Neural cell (in vitro differentiated cells): ENCODE measurements at regions not wholly inside any gene's neighbourhood (a gene's known extent, or its start where the extent isn't known, plus 50 kb on each side); places are given as distances from the start of the nearest gene placed in this dataset.

Experiments
- H2AFZ ChIP-seq: fragments of 200-600, 300-800 bp; sonication (generic), shearing (Covaris generic); 2 replicates; pipeline ENCODE4 v1.6.0; 2014; ENCODE audit warnings: low read depth, mild to moderate bottlenecking, antibody characterized with exemption, low read length, moderate library complexity
- H3F3A ChIP-seq: fragments of 200-600 bp; shearing (Covaris generic); 2 replicates; pipeline ENCODE4 v1.6.1; 2016; ENCODE audit warnings: mild to moderate bottlenecking, moderate library complexity, mixed read lengths, antibody characterized with exemption, low read length; ENCODE audit not compliant: insufficient read depth, poor library complexity, severe bottlenecking
- H3K27ac ChIP-seq: fragments of 200-600, 300-800 bp; sonication (generic), shearing (Covaris generic); 2 replicates; pipeline ENCODE4 v1.5.1; 2014; ENCODE audit warnings: mild to moderate bottlenecking, low read length, moderate library complexity
- H3K27me3 ChIP-seq: fragments of 300-800, 200-600 bp; sonication (generic), shearing (Covaris generic); 2 replicates; pipeline ENCODE4 v1.6.0; 2014; ENCODE audit warnings: mild to moderate bottlenecking, low read depth, low read length, moderate library complexity; ENCODE audit not compliant: insufficient read depth
- H3K36me3 ChIP-seq: fragments of 300-800, 200-600 bp; sonication (generic), shearing (Covaris generic); 2 replicates; pipeline ENCODE4 v1.5.1; 2014; ENCODE audit warnings: mild to moderate bottlenecking, antibody characterized with exemption, low read length, moderate library complexity; ENCODE audit not compliant: insufficient read depth
- H3K4me2 ChIP-seq: fragments of 300-800, 200-600 bp; sonication (generic), shearing (Covaris generic); 2 replicates; pipeline ENCODE4 v1.6.0; 2014; ENCODE audit warnings: mild to moderate bottlenecking, low read length
- H3K4me3 ChIP-seq: fragments of 300-800, 200-600 bp; sonication (generic), shearing (Covaris generic); 2 replicates; pipeline ENCODE4 v1.5.1; 2014; ENCODE audit warnings: mild to moderate bottlenecking, low read length, moderate library complexity
- H3K79me2 ChIP-seq: fragments of 200-600 bp; shearing (Covaris generic); replicated peaks from 2 replicates; pipeline ENCODE4 v1.6.0; 2014; ENCODE audit warnings: mild to moderate bottlenecking, low read length, moderate library complexity; ENCODE audit not compliant: insufficient read depth
- H3K9ac ChIP-seq: fragments of 300-800, 200-600 bp; sonication (generic), shearing (Covaris generic); 2 replicates; pipeline ENCODE4 v1.6.1; 2016; ENCODE audit warnings: mild to moderate bottlenecking, low read length, mixed read lengths
- H3K9me2 ChIP-seq: fragments of 200-600 bp; shearing (Covaris generic); 2 replicates; pipeline ENCODE4 v1.6.1; 2016; ENCODE audit warnings: mild to moderate bottlenecking, low read length, mixed read lengths; ENCODE audit not compliant: insufficient read depth
- H3K9me3 ChIP-seq: fragments of 200-600, 300-800 bp; sonication (generic), shearing (Covaris generic); 2 replicates; pipeline ENCODE4 v1.6.1; 2016; ENCODE audit warnings: mild to moderate bottlenecking, mixed run types, low read length, moderate library complexity, mixed read lengths
- H4K20me1 ChIP-seq: fragments of 200-600 bp; shearing (Covaris generic); 2 replicates; pipeline ENCODE4 v1.6.1; 2016; ENCODE audit warnings: mild to moderate bottlenecking, mixed run types; ENCODE audit not compliant: insufficient read depth
- EP300 ChIP-seq: fragments of 450-650 bp; conservative IDR thresholded peaks from 2 replicates; pipeline ENCODE4 v1.6.1; 2014; ENCODE audit warnings: antibody characterized with exemption, mild to moderate bottlenecking, moderate library complexity; ENCODE audit not compliant: poor library complexity, severe bottlenecking
- EZH2 ChIP-seq: fragments of 200-600, 300-800 bp; shearing (Covaris generic), sonication (generic); IDR thresholded peaks from 2 replicates; pipeline ENCODE4 v1.6.1; 2014; ENCODE audit warnings: antibody characterized with exemption, low read length, borderline replicate concordance, mild to moderate bottlenecking; ENCODE audit not compliant: insufficient read depth, poor library complexity, severe bottlenecking
- MXI1 ChIP-seq: fragments of 450-650 bp; conservative IDR thresholded peaks from 2 replicates; pipeline ENCODE4 v1.6.1; 2014; ENCODE audit warnings: antibody characterized with exemption, mild to moderate bottlenecking; ENCODE audit not compliant: poor library complexity, severe bottlenecking
- POLR2AphosphoS5 ChIP-seq: IDR thresholded peaks from 2 replicates; pipeline ENCODE4 v1.6.1; 2012
- RAD21 ChIP-seq: fragments of 450-650 bp; conservative IDR thresholded peaks from 2 replicates; pipeline ENCODE4 v1.6.1; 2014; ENCODE audit warnings: antibody characterized with exemption, mild to moderate bottlenecking, moderate library complexity
- SMC3 ChIP-seq: fragments of 450-650 bp; conservative IDR thresholded peaks from 2 replicates; pipeline ENCODE4 v1.6.1; 2014; ENCODE audit warnings: antibody characterized with exemption, mild to moderate bottlenecking, moderate library complexity; ENCODE audit not compliant: poor library complexity
- TAF1 ChIP-seq: IDR thresholded peaks from 2 replicates; pipeline ENCODE4 v1.6.1; 2012; ENCODE audit warnings: low read depth
- TF ChIP-seq, protein P1 (sequence below): IDR thresholded peaks from 2 replicates; pipeline ENCODE4 v1.6.1; 2012; ENCODE audit warnings: borderline replicate concordance
- TF ChIP-seq, protein P2 (sequence below): fragments of 450-650 bp; IDR thresholded peaks from 2 replicates; pipeline ENCODE4 v1.5.1; 2014; ENCODE audit warnings: antibody characterized with exemption, mild to moderate bottlenecking, moderate library complexity; ENCODE audit not compliant: poor library complexity, severe bottlenecking

DNA sequence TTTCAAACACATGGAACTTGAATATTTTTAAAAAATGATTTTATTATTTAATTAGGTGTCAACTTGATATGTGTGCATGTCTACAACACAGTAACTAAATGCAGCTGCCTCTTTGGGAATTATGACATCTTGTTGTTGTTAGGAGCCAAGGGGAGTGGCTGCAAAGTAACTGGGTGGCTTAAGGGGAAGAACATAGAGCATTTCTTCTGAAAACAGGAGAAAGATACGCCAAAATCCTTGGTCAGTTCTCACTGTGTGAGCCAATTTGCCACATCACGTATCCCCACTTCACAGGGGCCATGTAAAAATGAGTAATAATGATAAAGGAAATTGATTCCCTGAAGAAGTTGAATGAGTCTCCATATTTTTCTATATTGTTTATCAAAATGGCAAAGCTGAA, 309.8 kb upstream of the COL3A1 start:
- Histone ChIP-seq H3F3A (no peaks in the 10 kb centered on the region), H3K4me2 (no peak overlapping the region), H3K9me2 (no peaks in the 10 kb centered on the region), H3K9me3 (no peaks in the 10 kb centered on the region), H3K4me3 (no peak overlapping the region), H3K9ac (no peak overlapping the region), H3K79me2 (no peaks in the 10 kb centered on the region), H3K27me3 (no peaks in the 10 kb centered on the region), H3K36me3 (no peaks in the 10 kb centered on the region), H3K27ac (no peak overlapping the region), H2AFZ (no peak overlapping the region), H4K20me1 (no peaks in the 10 kb centered on the region)
- TF ChIP-seq RAD21 (no peak), MXI1 (no peak), TAF1 (no peak), POLR2AphosphoS5 (no peak), SMC3 (no peak), EZH2 (no peak)
- TF ChIP-seq, protein P1, sequence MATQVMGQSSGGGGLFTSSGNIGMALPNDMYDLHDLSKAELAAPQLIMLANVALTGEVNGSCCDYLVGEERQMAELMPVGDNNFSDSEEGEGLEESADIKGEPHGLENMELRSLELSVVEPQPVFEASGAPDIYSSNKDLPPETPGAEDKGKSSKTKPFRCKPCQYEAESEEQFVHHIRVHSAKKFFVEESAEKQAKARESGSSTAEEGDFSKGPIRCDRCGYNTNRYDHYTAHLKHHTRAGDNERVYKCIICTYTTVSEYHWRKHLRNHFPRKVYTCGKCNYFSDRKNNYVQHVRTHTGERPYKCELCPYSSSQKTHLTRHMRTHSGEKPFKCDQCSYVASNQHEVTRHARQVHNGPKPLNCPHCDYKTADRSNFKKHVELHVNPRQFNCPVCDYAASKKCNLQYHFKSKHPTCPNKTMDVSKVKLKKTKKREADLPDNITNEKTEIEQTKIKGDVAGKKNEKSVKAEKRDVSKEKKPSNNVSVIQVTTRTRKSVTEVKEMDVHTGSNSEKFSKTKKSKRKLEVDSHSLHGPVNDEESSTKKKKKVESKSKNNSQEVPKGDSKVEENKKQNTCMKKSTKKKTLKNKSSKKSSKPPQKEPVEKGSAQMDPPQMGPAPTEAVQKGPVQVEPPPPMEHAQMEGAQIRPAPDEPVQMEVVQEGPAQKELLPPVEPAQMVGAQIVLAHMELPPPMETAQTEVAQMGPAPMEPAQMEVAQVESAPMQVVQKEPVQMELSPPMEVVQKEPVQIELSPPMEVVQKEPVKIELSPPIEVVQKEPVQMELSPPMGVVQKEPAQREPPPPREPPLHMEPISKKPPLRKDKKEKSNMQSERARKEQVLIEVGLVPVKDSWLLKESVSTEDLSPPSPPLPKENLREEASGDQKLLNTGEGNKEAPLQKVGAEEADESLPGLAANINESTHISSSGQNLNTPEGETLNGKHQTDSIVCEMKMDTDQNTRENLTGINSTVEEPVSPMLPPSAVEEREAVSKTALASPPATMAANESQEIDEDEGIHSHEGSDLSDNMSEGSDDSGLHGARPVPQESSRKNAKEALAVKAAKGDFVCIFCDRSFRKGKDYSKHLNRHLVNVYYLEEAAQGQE = no peak
- TF ChIP-seq, protein P2, sequence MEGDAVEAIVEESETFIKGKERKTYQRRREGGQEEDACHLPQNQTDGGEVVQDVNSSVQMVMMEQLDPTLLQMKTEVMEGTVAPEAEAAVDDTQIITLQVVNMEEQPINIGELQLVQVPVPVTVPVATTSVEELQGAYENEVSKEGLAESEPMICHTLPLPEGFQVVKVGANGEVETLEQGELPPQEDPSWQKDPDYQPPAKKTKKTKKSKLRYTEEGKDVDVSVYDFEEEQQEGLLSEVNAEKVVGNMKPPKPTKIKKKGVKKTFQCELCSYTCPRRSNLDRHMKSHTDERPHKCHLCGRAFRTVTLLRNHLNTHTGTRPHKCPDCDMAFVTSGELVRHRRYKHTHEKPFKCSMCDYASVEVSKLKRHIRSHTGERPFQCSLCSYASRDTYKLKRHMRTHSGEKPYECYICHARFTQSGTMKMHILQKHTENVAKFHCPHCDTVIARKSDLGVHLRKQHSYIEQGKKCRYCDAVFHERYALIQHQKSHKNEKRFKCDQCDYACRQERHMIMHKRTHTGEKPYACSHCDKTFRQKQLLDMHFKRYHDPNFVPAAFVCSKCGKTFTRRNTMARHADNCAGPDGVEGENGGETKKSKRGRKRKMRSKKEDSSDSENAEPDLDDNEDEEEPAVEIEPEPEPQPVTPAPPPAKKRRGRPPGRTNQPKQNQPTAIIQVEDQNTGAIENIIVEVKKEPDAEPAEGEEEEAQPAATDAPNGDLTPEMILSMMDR = no peak

DNA sequence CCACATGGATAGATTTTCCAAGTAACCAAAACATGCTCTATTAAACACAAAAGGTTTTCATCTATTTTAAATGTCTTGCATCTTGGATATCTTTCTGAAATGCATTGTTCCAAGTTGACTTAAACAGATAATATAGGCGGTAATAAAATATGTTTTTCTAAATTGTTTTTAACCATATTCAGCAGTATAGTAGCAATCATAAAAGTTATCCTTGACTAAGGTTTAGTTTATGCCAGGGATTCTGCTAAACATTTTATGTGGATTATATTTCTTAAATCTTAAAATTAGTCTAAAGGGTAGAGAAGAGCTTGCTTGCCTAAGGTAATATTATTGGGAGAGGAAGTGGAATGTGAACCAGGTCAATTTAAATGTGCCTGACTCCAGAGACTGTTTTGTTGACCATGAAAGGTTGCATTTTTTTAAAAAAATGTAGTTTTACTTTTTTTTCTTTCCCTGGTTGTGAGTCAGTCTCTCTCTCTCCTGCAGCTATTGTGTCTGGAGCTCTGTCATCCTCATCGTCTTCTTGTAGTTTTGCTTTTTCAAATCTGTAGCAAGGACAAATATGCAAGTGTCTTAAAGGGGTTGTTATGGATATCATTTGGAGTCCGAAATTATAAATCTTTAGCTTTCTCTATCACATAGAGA, 309.1 kb upstream of the COL3A1 start:
- H4K20me1 ChIP-seq = no peaks in the 10 kb centered on the region
- no peaks in the 10 kb centered on the region for H3K79me2 ChIP-seq
- no peaks in the 10 kb centered on the region for H3K9me2 ChIP-seq
- H3K9ac ChIP-seq = no peak overlapping the region
- TF ChIP-seq, protein P1 = no peak
- TF ChIP-seq TAF1 (no peak), MXI1 (no peak), EZH2 (no peak), EP300 (no peak), POLR2AphosphoS5 (no peak)
- TF ChIP-seq, protein P2 = no peak
- H3K4me3 ChIP-seq = no peak overlapping the region
- H3K27me3 ChIP-seq = no peaks in the 10 kb centered on the region
- no peak overlapping the region for H3K27ac ChIP-seq
- no peak overlapping the region for H3K4me2 ChIP-seq
- no peak overlapping the region for H2AFZ ChIP-seq
- no peaks in the 10 kb centered on the region for H3K9me3 ChIP-seq
- H3K36me3 ChIP-seq = no peaks in the 10 kb centered on the region
- no peaks in the 10 kb centered on the region for H3F3A ChIP-seq
